ENCODE measurements at regions not wholly inside any gene's neighbourhood (a gene's known extent, or its start where the extent isn't known, plus 50 kb on each side); places are given as distances from the start of the nearest gene placed in this dataset.

- TF ChIP-seq CBX5 (CRISPR knock-in tag; IDR thresholded peaks at IDR 0.05; ENCODE audit: borderline replicate concordance) = no peak
- TF ChIP-seq GMEB2 (CRISPR knock-in tag; IDR thresholded peaks at IDR 0.05; ENCODE audit: low read depth) = no peak
- TF ChIP-seq KAT7 (CRISPR knock-in tag; IDR thresholded peaks at IDR 0.05; ENCODE audit: borderline replicate concordance) = no peak
- TF ChIP-seq USF2 (IDR thresholded peaks at IDR 0.05; ENCODE audit: low read depth, low read length) = no peak
- TF ChIP-seq USF2 (CRISPR knock-in tag; IDR thresholded peaks at IDR 0.05; ENCODE audit: borderline replicate concordance) = no peak
- TF ChIP-seq ZNF225 (CRISPR knock-in tag; IDR thresholded peaks at IDR 0.05) = no peak
These were observed 183.0 kb upstream of the PRSS1 start for GRCh38 chr7:142566271-142566670.
